ENCODE measurements at regions not wholly inside any gene's neighbourhood (a gene's known extent, or its start where the extent isn't known, plus 50 kb on each side); places are given as distances from the start of the nearest gene placed in this dataset.
"Not testable (repeated sequence)": the region's sequence is repeated elsewhere in the genome, so short reads cannot be mapped to it uniquely, and the experiment has no call there.

DNA sequence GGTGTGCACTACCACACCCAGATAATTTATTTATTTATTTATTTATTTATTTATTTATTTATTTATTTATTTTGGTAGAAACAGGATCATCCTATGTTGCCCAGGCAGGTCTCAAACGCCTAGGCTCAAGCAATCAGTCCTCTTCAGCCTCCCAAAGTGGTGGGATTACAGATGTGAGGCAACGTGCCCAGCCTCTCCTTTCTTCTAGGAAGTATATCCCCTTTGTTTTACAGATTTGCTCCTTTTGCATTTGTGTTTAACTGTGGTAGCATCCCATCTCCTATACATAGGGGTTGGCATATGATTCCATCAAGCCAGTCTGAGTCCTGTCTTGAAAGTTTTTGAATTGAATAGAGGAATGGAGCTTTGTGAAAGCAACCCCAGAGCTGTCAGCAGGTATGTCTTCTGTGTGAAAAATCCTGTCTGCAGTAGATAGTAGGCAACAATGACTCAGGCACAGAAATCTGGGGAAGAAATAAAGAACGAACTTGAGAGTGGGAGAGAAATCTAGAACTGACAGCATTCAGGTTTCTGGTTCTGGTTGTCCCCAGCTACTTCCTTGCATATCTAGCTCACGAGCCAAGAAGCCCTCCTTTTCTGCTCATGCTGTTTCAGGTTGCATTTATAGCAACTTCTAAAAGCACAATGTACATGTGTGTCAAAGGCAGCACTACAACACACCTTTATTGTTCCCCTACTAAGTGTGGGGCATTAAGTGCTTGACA, 113.7 kb upstream of the LSM6 start:
- Mint-ChIP-seq H3K27ac (no peak overlapping the region), H3K36me3 (ENCODE audit: low read depth) (no peaks in the 10 kb centered on the region), H3K4me3 (no peak overlapping the region), H3K4me1 (ENCODE audit: low read depth) (no peaks in the 10 kb centered on the region), H3K27me3 (peaks cover 5% of the 10 kb centered on the region), H3K9me3 (no peaks in the 10 kb centered on the region)
- intact Hi-C loops (cut with micrococcal nuclease): no loop called here

DNA sequence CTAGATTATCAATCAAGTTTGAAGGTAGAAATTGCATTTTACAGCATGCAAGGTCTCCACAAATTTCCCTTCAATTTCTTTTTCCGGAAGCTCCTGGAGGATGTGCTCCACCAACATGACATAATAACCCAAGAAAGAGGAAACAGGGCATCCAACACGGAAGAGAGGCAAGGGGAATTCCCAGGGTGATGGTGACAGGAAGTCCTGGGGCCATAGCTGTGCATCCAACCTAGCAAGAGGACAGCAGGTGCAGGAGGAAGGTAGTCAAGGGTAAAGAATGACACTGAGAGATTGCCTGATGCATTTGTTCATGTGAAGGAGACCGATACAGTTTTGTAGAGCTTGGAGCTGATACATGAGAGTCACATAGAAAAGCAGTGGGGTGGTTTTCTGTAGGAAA, 115.7 kb upstream of the LSM6 start:
- Mint-ChIP-seq H3K9me3 (no peaks in the 10 kb centered on the region), H3K4me1 (ENCODE audit: low read depth) (no peaks in the 10 kb centered on the region), H3K4me3 (no peak overlapping the region), H3K36me3 (ENCODE audit: low read depth) (no peaks in the 10 kb centered on the region), H3K27me3 (peaks cover 5% of the 10 kb centered on the region), H3K27ac (no peak overlapping the region)
- intact Hi-C loops (cut with micrococcal nuclease): no loop called here

DNA sequence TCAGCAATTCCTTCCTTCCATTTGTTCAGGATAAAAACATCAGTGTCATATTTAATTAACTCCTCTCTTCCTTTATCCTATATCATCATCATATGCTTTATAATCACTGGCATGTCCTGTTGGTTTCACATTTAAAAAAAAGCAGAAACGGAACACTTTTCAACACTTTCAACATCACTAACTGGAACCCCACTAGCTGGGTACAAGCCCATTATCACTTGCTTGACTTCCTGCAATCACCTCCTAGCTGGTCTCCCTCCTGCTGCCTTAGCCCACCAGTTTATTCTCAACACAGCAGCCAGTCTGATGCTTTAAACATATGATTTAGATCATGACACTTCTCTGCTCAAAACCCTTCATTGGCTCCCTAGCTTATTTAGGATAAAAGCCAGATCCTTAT, 116.4 kb upstream of the LSM6 start:
- Mint-ChIP-seq H3K4me1 (ENCODE audit: low read depth) (no peaks in the 10 kb centered on the region), H3K27ac (no peak overlapping the region), H3K4me3 (no peak overlapping the region), H3K36me3 (ENCODE audit: low read depth) (no peaks in the 10 kb centered on the region), H3K27me3 (peaks cover 5% of the 10 kb centered on the region), H3K9me3 (no peaks in the 10 kb centered on the region)
- intact Hi-C loops (cut with micrococcal nuclease): no loop called here

DNA sequence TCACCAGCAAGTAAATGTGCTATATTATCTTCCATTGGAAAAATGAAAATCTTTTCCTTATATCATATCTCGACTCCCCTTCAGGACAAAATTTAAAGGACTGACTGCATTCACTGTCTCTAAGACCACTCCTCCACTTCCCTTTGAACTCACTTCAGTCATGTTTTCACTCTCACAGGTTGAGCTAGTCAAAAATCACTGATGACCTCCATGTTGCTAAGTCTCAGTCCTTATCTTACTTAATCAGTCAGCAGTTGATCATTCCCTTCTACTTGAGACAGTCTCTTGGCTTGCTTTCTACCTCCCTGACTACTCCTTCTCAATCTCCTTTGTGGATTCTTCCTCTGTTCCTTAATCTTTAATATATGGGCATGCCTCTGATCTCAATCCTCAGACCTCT, 117.0 kb upstream of the LSM6 start:
- H3K27me3 Mint-ChIP-seq: peaks cover 5% of the 10 kb centered on the region
- H3K4me1 Mint-ChIP-seq (ENCODE audit: low read depth): no peaks in the 10 kb centered on the region
- no peaks in the 10 kb centered on the region for H3K9me3 Mint-ChIP-seq
- H3K4me3 Mint-ChIP-seq: no peak overlapping the region
- H3K27ac Mint-ChIP-seq: no peak overlapping the region
- H3K36me3 Mint-ChIP-seq (ENCODE audit: low read depth): no peaks in the 10 kb centered on the region
- intact Hi-C loops (cut with micrococcal nuclease): no loop called here

DNA sequence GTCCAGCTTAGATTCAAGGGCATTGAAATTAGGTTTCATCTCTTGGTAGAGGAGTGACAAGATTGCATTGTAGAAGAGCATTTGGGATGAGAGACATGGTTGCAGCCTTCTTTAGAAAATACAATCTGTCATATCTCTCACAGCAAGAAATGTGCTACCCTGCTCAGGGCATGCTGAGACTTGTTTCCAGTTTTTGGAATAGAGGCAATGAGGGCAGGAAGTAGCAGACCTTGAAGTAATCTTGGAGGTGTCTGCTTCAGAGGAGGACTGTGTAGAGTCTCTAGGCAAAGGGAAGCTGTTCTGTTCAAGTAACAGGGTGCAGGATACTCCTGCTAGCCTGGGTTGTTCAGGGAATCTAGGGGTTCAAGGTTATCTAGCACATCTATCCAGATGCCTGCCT, 116.1 kb upstream of the ZNF827 start:
- Mint-ChIP-seq H3K9me3 (no peaks in the 10 kb centered on the region), H3K4me1 (ENCODE audit: low read depth) (no peaks in the 10 kb centered on the region), H3K36me3 (ENCODE audit: low read depth) (no peaks in the 10 kb centered on the region), H3K27me3 (no peaks in the 10 kb centered on the region), H3K27ac (no peak overlapping the region), H3K4me3 (no peak overlapping the region)
- intact Hi-C loops (cut with micrococcal nuclease): no loop called here

DNA sequence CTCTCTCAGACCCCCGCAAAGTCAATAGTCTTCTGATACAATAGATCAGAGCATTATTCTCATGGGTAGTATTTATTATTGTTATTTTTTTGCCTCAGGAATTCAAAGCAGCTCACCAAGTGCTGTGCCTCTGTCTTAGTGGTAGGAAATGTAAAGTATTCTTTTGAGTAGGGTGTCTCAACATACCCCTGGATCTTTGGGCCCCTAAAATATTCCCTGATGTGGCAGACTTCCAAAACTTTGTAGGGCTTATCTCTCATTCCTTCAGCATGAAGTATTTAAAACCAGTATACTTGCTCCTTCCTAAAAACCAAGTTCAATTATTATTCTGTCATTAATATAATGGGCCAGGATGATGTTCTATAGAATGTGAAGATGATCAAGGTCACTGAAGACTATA, 115.3 kb upstream of the ZNF827 start:
- Mint-ChIP-seq H3K9me3 (no peaks in the 10 kb centered on the region), H3K27ac (no peak overlapping the region), H3K36me3 (ENCODE audit: low read depth) (no peaks in the 10 kb centered on the region), H3K4me1 (ENCODE audit: low read depth) (no peaks in the 10 kb centered on the region), H3K4me3 (no peak overlapping the region), H3K27me3 (no peaks in the 10 kb centered on the region)
- intact Hi-C loops (cut with micrococcal nuclease): no loop called here

DNA sequence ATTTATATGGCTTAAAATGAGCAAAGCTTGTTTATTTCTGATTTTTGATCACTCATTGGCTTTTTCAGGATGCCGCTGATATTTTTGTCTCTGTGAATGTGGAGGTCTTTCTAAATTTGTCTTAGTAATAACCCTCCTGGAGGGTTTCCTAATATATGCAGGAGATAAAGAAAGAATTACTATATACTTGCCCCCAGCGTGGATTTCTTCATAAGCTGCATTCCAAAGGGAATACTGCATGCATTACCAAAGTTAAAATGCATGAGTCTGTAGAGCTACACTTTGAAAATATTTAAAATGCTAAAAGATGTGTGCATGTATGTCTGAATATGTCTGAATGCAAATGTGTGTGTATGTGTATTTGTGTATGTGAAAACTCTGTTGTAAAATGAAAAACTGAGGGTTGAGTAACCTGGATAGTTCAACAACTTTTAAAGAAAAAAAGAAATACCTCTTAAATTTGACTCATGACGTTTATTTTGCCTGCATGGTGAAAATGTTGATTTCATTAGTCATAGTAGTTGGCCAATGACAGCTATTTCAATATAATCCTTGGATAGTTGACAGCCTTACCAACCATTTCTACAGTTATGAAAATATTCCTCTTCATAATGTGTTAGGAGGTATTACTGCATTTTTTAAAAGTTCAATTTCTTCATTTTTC, 113.2 kb upstream of the ZNF827 start:
- H3K27me3 Mint-ChIP-seq: no peaks in the 10 kb centered on the region
- no peak overlapping the region for H3K27ac Mint-ChIP-seq
- no peak overlapping the region for H3K4me3 Mint-ChIP-seq
- no peaks in the 10 kb centered on the region for H3K4me1 Mint-ChIP-seq (ENCODE audit: low read depth)
- no peaks in the 10 kb centered on the region for H3K36me3 Mint-ChIP-seq (ENCODE audit: low read depth)
- intact Hi-C loops (cut with micrococcal nuclease): no loop called here
- peaks cover 19% of the 10 kb centered on the region for H3K9me3 Mint-ChIP-seq

DNA sequence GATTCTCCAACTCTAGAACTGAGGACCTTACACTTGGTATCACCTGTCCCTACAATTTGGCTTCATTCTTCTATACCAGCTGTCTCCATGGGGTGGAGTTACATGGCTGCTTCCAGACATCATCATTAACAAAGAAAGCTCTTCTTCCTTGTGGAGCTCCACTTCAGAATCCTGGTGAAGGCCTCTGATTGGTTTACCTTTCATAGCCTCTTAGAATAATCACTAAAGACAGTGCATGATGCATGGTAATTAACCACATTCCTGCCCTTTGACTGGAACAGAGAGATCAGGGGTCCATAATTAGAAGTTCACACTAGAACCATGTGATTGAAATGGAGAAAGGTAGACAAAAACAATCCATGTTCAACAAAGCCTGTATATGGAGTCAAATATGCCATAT, 112.6 kb upstream of the ZNF827 start:
- no peaks in the 10 kb centered on the region for H3K27me3 Mint-ChIP-seq
- no peaks in the 10 kb centered on the region for H3K4me1 Mint-ChIP-seq (ENCODE audit: low read depth)
- no peaks in the 10 kb centered on the region for H3K36me3 Mint-ChIP-seq (ENCODE audit: low read depth)
- peaks cover 24% of the 10 kb centered on the region for H3K9me3 Mint-ChIP-seq
- intact Hi-C loops (cut with micrococcal nuclease): no loop called here
- H3K4me3 Mint-ChIP-seq: no peak overlapping the region
- H3K27ac Mint-ChIP-seq: no peak overlapping the region

DNA sequence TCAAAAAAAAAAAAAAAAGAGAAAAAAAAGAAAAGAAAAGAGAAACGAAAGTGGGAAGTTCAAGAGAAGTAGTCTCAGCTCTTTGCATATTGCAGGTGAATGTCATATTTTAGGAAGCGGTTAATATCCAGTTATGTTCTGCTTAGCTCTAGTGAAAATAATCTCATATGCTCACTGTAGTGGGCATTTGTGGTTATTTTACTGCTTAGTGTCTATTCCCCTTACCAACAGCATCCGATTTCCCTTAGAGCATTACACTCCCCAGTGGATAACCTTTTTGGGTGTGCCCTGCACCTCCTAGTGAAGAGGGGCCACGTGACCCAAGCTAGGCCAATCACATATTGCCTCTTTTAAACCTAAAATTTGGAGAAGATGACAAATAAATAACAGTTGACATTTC, 111.2 kb upstream of the ZNF827 start:
- Mint-ChIP-seq H3K27ac (no peak overlapping the region), H3K4me1 (ENCODE audit: low read depth) (no peaks in the 10 kb centered on the region), H3K9me3 (peaks cover 24% of the 10 kb centered on the region), H3K27me3 (peaks cover 3% of the 10 kb centered on the region), H3K36me3 (ENCODE audit: low read depth) (no peaks in the 10 kb centered on the region), H3K4me3 (no peak overlapping the region)
- intact Hi-C loops (cut with micrococcal nuclease): no loop called here

DNA sequence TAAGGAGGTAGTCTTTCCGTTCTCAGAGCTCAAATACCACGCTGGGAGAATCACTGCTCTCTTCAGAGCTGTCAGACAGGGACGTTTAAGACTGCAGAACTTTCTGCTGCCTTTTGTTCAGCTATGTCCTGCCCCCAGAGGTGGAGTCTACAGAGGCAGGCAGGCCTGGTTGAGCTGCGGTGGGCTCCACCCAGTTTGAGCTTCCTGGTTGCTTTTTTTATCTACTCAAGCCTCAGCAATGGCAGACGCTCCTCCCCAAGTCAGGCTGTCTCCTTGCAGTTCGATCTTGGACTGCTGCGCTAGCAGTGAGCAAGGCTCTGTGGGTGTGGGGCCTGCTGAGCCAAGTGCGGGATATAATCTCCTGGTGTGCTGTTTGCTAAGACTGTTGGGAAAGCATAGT, 109.1 kb upstream of the ZNF827 start:
- peaks cover 24% of the 10 kb centered on the region for H3K9me3 Mint-ChIP-seq
- H3K4me3 Mint-ChIP-seq; H3K4me1 Mint-ChIP-seq (ENCODE audit: low read depth); H3K27ac Mint-ChIP-seq; H3K27me3 Mint-ChIP-seq; intact Hi-C loops (cut with micrococcal nuclease); H3K36me3 Mint-ChIP-seq (ENCODE audit: low read depth): not testable (repeated sequence)

DNA sequence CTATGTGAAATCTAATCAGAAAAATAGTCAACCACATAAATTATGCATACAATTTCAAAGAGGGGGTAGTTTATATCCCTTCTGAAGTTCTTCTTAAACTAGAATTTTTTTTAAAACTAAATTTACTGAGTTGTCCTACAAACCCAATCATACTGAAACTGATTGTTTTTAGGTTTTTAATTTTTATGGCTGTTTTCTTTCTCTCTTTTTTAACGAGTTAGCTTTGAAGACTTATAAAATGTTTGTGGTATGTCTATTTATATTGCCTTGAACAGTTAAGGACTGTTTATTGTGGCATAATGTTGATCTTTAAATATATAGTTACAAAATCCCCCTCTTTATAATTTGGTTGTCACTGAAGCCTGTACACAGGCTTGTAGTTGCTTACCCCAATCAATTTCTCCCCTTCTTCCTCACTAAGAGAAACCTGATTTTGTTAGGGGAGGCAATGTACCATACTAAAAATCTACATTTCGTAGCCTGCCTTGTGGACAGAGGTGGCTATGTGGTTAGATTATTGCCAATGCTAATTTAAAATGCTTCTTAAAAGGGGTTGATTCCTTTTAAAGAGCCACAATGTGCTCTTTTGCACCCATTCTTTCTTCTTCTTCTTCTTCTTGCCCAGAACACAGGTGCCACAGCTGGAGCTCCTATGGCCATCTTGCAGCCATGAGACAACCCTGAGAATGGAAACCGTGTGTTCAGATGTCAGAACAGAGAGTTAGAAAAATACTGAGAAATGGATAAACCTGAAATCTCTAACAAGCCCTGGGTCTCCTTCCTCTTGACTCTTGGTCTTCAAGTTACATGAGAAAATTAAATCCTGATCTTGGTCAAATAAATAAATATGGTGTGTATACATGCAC, 102.7 kb upstream of the ZNF827 start:
- intact Hi-C loops (cut with micrococcal nuclease): no loop called here
- Mint-ChIP-seq H3K4me3 (no peak overlapping the region), H3K27me3 (peaks cover 5% of the 10 kb centered on the region), H3K36me3 (ENCODE audit: low read depth) (no peaks in the 10 kb centered on the region), H3K27ac (no peak overlapping the region), H3K4me1 (ENCODE audit: low read depth) (no peaks in the 10 kb centered on the region), H3K9me3 (no peaks in the 10 kb centered on the region)

DNA sequence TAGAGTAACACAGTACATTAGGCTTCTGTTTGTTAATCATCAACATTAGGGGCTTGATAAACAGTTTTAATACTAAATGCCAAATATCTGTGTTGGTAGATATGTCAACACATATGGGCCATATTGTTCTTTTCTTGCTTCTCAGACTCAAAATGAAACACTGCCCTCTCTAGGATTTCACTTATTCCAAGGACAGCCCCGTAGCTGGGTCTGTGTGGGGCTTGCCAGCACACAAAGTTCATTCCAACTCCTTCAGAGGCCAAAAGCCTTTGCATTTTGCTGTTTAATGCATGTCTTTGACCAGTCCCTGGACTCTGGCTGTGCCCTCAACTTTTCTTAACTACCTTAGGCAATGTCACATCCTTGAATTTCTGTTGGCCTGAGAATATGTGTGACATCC, 102.0 kb upstream of the ZNF827 start:
- H3K27me3 Mint-ChIP-seq: peaks cover 4% of the 10 kb centered on the region

DNA sequence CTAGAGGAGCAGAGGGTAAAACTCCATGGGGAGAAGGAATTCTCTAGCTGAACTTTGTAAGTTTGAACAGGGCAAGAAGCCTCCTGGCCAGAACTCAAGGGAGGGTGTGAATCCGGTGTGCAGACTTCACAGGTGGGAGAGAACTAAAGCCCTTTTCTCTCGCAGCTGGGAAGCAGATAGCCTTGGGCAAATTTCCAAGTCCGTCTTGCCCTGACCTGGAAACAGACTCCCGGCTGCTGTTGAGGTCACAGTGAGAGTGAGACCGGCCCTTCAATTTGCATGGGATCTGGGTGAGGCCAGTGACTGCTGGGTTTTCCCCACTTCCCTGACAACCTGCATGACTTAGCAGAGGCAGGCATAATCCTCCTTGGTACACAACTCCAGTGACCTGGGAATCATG, 94.5 kb upstream of the ZNF827 start:
- no peaks in the 10 kb centered on the region for H3K9me3 Mint-ChIP-seq
- H3K36me3 Mint-ChIP-seq (ENCODE audit: low read depth): no peaks in the 10 kb centered on the region
- H3K27me3 Mint-ChIP-seq: peaks cover 6% of the 10 kb centered on the region
- H3K4me1 Mint-ChIP-seq (ENCODE audit: low read depth): peaks cover 5% of the 10 kb centered on the region
- H3K27ac Mint-ChIP-seq: no peak overlapping the region
- intact Hi-C loops (cut with micrococcal nuclease): no loop called here
- no peak overlapping the region for H3K4me3 Mint-ChIP-seq

More for the DNA sequence above, 102.0 kb upstream of the ZNF827 start:
- Mint-ChIP-seq H3K36me3 (ENCODE audit: low read depth) (no peaks in the 10 kb centered on the region), H3K4me3 (no peak overlapping the region), H3K27ac (no peak overlapping the region), H3K9me3 (no peaks in the 10 kb centered on the region), H3K4me1 (ENCODE audit: low read depth) (no peaks in the 10 kb centered on the region)
- intact Hi-C loops (cut with micrococcal nuclease): no loop called here

DNA sequence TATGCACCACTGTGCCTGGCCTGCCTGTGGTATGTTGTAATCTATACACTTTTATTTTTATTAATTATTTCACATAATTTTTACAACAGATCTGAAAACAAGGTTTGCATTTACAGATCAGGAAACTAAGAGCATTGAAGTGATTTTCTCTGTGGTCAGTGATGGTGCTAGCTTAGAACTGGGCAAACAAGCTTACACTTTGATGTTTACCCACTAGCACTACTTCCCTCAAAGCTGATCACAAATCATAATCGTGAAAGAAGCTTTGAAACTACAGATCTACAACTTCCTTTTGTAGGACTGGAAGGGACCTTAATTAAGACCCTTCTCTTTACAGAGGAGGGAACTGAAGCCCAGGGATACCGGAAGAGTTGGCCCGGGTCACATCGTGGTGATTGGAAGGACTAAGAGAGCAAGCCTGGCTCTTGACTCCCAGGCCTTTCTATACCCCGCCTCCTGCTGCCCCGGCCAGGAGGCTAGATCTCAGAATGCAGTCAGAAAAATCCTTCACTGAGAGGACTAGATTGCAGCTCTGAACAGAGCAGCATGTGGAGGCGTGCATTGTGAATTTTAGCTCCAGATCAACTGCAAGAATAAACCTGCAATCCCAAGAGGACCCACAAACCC, 93.7 kb upstream of the ZNF827 start:
- intact Hi-C loops (cut with micrococcal nuclease): no loop called here
- no peaks in the 10 kb centered on the region for H3K36me3 Mint-ChIP-seq (ENCODE audit: low read depth)

More for the DNA sequence above, 93.7 kb upstream of the ZNF827 start:
- Mint-ChIP-seq H3K4me1 (ENCODE audit: low read depth) (peaks cover 5% of the 10 kb centered on the region), H3K27ac (no peak overlapping the region), H3K9me3 (no peaks in the 10 kb centered on the region), H3K27me3 (peaks cover 6% of the 10 kb centered on the region), H3K4me3 (no peak overlapping the region)
